Right ventricle myocardium superior (tissue), 1 donor: ENCODE measurements at regions not wholly inside any gene's neighbourhood (a gene's known extent, or its start where the extent isn't known, plus 50 kb on each side); places are given as distances from the start of the nearest gene placed in this dataset.

ENCODE experiments used
- ATAC-seq: fragments of 200-7000 bp; cut with Tn5 transposase; one replicate; pipeline ENCODE4 v1.9.1; 2020; ENCODE audit warnings: mild to moderate bottlenecking; ENCODE audit not compliant: poor library complexity
- DNase-seq: peaks from one replicate; pipeline ENCODE4 v3.0.0-alpha.2; 2020
- intact Hi-C: fragments of 100-400 bp; cut with DNase I; formaldehyde crosslinking; loops from one replicate; pipeline ENCODE4 v1.11.2; 2022
- donor health status: DM: no; HTN: yes; CAD: no; lungs with severe emphysema.

DNA sequence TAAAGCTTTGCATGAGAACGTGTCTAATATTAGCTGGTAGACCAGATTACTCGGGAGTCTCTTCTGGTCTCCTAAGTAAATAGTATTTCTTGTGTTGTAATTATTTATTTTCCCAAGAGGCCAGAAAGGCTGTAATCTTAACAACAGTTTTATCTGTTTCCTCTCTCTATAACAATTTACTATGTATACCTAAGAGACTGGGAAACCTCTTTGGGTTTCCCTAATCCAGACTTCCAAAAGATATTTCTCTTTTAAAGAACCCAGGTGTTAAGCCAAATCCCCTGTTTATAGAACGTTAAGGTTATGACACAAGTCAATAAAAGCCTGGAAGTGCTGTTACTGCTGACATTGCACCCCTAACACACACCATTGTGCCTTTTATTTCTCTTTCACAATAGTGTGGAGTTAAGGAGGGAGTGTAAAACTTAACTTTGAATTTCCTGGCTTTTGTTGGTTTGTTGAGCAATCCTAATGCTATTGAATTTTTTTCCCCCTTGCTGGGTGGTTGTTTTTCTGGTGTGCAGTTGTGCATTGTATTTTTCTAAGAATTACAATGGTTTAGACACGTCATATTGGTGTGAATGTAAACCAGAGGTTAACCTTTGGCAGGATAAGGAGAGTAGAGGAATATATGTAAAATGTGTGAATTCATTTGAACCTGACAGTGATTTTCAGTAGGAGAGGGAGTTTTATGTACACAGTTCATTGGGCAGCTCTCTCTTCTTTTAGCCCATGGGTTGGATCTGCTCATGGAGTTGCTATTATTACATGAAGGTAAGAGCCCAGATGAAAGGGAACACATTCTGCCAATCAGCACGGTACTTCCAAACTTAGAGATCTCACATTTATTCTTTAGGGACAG, 192.8 kb downstream of the MTX2 start:
- intact Hi-C loops: no loop called here
- peak; percentile 73 for ATAC-seq
- no peak for DNase-seq

DNA sequence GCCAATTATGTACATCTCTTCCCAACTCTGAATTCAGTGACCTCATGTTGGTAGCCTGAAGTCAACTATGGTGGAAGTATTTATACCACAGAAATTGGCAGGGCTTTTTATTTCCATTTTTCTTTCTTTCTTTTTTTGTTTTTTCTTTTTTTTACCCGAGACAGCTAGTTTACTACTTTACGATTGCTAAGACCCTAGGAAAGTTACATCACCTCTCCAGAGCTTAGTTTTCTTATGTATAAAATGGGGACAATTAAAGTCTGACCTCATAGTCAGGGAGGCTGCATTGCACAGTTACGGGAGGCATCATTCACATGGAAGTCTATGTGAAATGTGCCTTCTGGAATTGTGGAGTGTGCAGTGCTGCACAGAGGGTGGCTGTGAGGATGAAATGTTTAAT, 194.3 kb downstream of the MTX2 start:
- intact Hi-C loops: no loop called here
- DNase-seq (no peak), ATAC-seq (no peak)

DNA sequence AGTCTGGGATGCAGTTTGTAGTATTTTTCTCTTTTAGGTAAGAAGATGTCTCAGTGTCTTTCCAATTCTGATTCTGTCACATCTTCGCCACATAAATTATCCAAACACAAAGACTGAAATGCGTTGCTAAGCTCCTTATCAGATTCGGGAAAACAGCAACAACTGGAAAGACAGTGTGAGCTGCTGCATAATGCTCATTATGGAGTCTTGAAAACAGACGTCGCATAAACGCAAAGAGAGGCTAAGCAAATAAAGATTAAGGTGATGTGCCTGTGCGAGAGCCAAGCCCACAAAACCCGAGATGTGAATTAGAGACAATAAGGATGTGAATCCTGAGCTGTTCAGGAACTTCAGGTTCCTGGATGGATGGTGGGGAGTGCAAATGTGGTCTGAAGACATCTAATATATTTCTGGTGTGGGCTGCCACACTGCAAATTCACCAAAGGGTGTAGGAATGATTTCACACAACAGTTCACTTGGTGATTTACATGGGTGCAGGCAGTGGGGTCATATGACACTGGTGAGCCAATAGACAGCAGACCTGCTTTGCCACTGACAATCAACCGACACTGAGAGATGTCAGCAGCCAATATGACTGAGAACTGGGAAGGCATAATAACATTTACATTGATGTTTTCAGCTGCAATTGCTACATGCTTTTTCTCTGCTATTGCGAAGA, 195.8 kb downstream of the MTX2 start:
- intact Hi-C loops: no loop called here
- DNase-seq (no peak), ATAC-seq (no peak)

DNA sequence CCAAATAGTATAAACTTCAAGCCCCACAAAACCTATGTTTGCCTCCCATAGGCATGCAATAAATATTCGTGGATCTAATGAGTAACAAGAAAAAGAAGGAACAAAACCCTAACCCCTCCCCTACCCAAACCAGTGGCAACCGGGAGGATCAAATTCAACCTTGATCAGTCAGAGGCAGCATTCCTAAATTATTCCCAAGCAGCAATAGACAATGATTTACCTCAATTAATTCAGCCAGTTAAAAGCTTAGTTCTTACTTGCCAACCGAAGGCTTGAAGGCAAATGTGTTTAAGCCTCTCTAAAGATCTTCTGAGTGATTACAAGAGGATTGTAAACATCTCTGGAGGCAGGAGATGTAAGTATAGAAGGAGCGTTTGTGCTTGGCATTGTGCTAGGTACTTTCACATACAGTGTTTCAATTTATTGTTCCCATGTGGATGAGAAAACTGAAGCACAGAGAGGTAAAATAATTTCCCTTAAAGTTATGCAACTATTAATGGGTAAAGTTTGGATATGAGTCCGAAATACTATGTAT, 197.7 kb downstream of the MTX2 start:
- ATAC-seq: no peak
- DNase-seq: no peak
- intact Hi-C loops: no loop called here

DNA sequence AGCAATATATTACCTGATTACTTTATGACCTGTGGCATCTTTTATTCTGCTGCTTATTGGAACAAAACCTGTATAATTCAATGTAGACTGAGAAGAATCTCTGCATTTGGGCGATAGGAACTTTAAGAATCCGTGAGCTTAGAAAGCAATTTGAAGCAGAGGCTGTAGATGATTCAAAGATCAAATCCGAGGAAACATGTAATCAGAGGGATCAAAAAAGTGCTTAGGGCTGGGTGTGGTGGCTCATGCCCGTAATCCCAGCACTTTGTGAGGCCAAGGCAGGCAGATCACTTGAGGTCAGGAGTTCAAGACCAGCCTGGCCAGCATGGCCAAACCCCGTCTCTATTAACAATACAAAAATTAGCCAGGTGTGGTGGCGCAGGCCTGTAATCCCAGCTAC, 198.4 kb downstream of the MTX2 start:
- ATAC-seq (no peak), DNase-seq (no peak)
- intact Hi-C loops: no loop called here

GRCh38 chr2:176468457-176469113, 199.3 kb downstream of the MTX2 start:
- DNase-seq (no peak), ATAC-seq (no peak)
- intact Hi-C loops: no loop called here

DNA sequence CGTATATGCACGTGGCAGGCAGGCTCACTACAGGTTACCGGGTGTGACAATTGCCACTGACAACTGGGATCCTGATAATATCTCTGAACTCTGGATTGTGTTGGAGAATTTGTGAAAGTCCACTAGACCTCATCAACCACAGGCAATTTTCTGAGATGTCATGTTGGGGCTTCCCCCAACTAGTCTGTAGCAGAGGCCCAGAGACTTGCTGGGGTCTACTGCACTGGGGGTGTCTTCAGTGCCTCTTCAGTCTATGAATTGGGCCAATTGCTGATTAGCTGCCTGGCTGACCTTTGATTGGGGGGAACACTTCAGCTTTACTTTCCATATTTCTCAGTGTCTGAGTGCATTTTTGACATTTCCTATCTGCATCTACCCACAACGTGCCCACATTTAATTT, 201.5 kb downstream of the MTX2 start:
- intact Hi-C loops: no loop called here
- DNase-seq (no peak), ATAC-seq (no peak)

DNA sequence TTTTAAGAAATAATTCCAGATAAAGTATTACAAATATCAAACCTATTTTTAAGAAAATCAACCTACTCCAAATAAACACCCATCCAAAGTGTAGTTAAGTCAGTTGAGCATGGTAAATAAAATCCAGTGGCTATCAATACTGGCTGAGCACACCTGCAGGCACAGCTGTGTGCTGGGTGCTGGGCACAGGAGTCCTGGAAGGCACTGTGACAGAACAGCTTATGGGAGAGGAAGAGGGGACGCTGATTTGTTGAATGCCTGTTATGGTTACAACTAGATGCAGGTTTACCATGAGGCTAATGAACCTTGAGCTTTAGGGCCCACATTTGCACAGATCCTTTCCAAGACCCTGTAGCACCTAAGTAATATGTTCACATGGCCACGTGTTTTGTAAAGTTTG, 202.7 kb downstream of the MTX2 start:
- DNase-seq (no peak), ATAC-seq (no peak)
- intact Hi-C loops: no loop called here

DNA sequence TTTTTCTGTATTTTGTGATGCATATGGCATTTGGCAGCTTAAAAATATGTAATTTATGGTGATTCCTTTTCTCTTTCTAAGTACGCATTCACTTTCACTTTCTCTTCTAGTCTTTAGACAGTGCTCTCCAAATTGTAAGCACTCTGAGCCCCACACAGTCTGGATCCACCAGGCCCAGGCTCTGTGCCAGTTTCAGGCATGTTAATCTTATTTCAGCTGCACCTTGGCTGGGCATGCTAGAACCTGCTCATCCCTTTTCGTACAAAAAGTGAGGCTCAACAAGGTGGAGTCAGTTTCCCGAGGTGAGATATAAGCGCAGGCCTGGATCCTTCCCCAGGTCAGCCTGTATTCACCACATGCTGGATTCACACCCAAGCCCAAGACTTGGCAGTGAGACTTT, 203.9 kb downstream of the MTX2 start:
- intact Hi-C loops: no loop called here
- DNase-seq (peak; percentile 47), ATAC-seq (peak; percentile 81)

GRCh38 chr2:176473851-176474250, 204.6 kb downstream of the MTX2 start:
- intact Hi-C loops: no loop called here
- no peak for ATAC-seq
- DNase-seq: no peak

GRCh38 chr2:176477336-176477735, 208.1 kb downstream of the MTX2 start:
- intact Hi-C loops: no loop called here
- no peak for DNase-seq
- ATAC-seq: no peak

DNA sequence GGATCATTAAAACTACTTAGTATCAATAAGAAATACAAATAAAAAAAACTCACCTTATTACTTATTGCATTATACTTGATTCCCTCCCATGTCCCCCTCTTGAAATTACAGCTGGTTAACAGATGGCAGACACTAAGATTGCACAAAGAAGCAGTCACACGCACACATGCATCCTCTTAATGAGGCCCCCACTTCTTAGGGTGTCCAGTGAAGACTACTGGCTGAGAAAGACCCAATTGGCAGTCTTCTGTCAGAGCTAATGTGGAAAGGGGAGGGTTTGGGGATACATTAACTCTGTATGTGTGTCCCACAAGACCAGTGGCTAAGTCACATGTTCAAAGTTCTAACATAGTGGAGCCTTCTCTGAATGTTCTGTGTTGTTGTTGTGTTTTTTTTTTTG, 210.7 kb downstream of the MTX2 start:
- intact Hi-C loops: no loop called here
- no peak for ATAC-seq

GRCh38 chr2:176482107-176482506, 212.9 kb downstream of the MTX2 start:
- ATAC-seq (no peak), DNase-seq (no peak)
- intact Hi-C loops: no loop called here

More for the DNA sequence above, 210.7 kb downstream of the MTX2 start:
- no peak for DNase-seq

- intact Hi-C loops: no loop called here
Measured at GRCh38 chr2:176483476-176483875, 214.2 kb downstream of the MTX2 start.

DNA sequence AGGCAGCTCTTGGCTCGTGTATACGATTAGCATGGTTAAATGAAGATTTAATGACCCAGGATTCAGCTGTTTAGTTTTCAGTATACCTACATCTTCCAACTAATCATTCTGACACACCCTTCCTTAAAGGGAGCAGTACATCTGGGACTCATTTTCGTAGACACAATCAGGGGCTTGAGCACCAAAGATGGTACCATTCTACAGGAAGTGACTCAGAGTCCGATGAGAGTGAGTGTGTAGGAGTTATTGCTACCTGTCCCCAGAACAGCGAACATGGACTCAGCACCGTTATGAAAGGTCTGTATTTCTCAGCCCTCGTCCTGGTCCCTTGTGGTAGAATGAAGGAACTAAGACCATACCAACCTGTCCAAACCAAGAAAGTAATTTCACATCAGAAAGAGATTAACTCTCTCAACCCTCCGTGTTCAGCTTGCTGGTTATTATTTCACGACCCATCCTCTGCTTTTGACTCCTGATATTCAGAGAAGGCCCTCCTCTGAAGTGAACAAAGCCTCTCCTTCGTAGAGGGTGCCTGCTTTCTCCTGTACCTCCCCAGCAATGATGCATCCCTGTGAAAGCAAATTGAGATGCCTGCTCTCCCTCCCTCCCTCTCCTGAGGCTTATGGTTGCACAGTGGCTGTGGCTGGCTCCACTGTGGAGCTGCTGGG, 214.8 kb downstream of the MTX2 start:
- intact Hi-C loops: no loop called here
- ATAC-seq (no peak), DNase-seq (no peak)

More at GRCh38 chr2:176483476-176483875, 214.2 kb downstream of the MTX2 start:
- DNase-seq (no peak), ATAC-seq (no peak)

DNA sequence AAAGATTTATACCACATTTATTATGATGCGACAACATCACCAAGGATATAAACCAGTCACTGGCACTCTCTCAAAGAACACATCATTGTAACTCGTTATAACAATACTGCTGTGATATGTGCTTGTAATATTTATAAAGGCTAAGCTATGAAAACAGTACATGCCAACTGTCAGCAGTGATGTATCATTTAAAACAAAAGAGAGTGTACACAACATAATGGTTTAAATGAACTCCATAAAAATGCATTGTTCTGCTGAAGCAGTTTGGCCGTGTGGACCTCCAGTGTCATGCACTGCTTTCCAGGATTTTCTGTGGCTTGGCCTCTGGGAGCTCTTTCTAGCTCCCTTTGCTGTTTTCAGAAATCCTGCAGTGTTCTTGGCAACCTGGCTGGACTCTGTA, 215.6 kb downstream of the MTX2 start:
- intact Hi-C loops: no loop called here
- no peak for ATAC-seq
- no peak for DNase-seq

DNA sequence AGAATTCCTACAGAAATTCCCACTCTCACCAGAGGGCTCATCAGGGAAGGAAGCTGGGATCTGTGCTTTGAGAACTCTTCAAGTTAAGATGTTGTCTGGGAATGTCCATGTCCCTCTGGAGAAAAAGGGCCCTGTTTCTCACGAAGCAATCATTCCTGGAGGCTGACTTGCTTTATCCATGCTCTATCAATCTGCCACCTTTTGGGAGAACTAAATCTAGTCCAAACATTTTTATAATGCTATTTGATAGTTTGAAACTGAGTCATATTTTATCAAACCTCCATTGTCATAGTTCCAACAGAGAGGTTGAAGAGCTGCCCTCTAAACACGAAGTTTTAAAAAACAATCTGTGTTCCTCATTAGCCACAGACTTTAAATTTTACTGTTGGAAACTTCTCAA, 219.2 kb downstream of the MTX2 start:
- intact Hi-C loops: no loop called here
- no peak for DNase-seq

DNA sequence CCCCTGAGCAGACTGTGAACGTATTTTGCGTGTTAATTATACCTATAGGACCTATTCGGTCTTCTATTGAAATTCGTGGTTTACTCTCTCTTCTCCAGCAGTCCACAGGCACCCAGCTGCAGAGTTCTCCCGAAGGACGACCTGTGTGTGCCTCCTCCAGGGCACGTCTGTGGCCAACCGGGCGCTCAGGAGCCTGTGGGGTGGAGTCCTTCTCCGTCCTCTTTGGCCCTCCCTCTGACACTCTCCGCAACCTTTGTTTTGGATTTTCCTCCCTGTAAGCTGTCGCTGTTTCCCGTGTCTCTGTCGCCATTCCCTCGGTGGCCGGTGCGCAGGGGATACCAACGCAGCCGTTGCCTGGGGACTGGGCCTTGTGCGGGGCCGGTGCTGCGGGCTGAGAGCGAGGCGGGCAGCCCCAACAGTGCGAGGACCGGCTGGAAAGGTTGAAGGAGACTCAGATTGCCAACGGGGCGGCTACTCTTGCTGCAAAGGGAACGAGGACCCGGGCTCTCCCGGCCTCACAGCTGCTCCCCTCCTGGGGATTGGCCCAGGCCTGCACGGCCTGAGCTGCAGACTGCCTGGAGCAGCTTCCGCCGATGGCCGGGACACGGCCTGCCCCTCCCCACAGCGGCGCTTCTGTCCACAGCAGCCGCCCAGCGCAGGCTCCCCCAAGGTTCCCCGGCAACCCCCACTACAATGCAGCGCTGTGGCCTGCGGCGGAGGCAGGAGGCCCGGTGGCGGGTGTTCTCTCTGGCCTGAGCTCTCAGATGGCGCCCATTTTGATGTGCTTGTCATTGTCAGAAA, 221.0 kb downstream of the MTX2 start:
- peak; percentile 74 for DNase-seq
- intact Hi-C loops: no loop called here
- ATAC-seq: peak; percentile 68

More for the DNA sequence above, 219.2 kb downstream of the MTX2 start:
- ATAC-seq: no peak
